Glomerular visceral epithelial cell (primary cell): ENCODE measurements at regions not wholly inside any gene's neighbourhood (a gene's known extent, or its start where the extent isn't known, plus 50 kb on each side); places are given as distances from the start of the nearest gene placed in this dataset.

Source experiments
- DNase-seq: peaks from one replicate; pipeline ENCODE4 v3.0.0-alpha.2; 2016; ENCODE audit errors: extremely low spot score

GRCh38 chr12:67797185-67797741 is 148.7 kb downstream of the DYRK2 start:
- DNase-seq: no peak

GRCh38 chr12:67797753-67798152 is 149.2 kb downstream of the DYRK2 start:
- no peak for DNase-seq

- DNase-seq: no peak
These were observed 150.2 kb downstream of the DYRK2 start for GRCh38 chr12:67798768-67799167.

GRCh38 chr12:67802731-67803130 is 154.2 kb downstream of the DYRK2 start:
- DNase-seq: no peak

DNA sequence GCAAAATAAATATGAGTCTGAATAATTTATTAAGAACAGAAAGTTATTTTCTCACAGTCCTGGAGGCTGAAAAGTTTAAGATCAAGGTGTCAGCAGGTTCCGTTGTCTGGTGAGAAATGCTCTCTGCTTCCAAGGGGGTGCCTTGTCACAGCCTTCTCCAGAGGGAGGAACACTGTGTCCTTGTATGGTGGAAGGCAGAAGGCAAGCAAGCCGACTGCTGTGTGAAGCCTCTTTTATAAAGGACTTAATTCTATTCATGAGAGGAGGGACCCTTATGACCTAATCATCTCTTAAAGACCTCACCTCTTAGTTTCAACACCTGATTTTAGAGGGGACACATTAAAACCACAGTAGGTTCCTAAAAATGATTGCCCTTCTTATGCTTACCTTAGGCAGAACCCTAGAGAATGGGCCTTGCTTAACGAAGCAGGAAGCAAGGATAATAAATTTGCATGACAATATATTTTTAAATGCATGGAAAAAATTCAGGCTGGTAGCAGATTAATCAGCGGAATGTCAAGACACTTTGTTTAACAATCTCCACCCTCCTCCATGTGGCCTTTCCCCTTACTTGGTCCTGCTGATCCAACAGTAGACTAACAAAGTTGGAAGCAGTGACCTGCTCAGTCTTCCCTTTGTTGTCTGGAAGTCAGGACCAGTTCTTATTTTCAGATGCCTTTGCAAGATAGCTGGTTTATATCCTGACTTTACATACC is 154.9 kb downstream of the DYRK2 start:
- no peak for DNase-seq

DNA sequence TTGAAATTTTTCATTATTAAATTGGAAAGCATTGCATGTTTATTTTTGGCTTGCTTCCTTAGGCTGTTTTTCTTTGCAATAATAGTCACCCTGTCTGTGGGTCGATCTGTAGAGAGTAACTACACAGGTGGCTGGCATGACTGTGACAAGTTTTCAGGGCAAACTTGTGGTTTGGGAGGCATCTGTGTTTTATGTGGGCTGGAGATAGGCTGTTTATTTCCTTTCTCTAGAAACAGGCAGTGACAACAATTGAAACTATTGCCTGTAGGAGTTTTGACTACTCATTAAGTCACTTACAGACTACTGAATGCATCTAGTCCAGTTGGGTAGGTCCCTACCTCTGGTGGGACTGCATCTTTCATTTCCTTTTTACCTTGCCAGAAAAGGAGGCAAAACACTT is 155.6 kb downstream of the DYRK2 start:
- no peak for DNase-seq

DNA sequence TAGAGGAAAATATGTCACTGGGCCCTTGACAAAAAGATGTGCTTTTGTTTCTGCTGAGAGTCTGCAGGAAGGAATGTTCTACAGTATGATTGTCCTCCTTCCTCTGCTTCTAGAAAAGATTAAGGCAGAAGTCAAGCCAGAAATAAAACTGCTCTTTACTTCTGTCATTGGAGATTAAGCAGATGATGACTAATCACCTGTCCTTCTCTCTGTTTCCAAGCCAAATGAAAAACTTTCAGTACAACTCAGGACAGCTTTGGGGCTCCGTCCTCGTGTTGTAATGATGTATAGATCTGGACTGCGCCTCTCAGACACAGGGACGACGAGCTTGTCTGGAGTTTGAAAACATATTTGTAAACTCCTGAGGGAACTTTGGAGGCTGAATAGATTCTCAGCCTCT is 159.3 kb downstream of the DYRK2 start:
- DNase-seq: no peak

DNA sequence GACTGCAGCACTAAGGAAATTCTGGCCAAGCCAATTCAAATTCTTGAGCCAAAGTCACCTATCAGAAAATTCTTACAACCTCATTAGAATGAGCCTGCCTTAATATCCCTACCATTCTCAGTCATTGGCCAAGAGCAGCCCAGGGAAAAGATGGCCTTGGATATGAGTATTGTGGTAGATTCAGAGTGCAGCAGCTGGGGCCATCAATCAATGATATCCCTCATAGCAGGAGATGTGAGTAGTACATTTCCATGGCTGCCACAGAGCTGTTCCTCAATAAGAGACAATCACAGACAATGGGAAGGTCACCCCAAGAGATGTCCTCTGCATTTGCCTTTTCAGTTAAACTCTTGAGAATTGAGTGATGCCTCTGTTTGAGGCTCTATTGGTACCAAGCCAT is 161.6 kb downstream of the DYRK2 start:
- no peak for DNase-seq

- DNase-seq: peak; percentile 49
These were observed 163.2 kb downstream of the DYRK2 start for GRCh38 chr12:67811437-67812361.

DNA sequence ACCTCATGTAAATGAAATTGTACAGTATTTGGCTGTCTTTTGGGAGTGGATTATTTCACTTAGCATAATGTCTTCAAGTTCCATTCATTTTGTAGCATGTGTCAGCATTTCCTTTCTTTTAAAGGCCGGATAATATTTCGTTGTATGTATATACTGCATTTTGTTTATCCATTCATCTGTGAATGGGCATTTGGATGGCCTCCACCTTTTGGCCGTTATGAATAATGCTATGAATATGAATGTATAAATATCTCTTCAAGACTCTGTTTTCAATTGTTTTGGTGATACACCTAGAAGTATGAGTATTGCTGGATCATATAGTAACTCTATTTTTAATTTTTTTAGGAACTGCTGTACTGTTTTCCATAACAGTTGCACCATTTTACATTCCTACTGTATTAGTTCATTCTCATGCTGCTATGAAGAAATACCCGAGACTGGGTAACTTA is 164.9 kb downstream of the DYRK2 start:
- DNase-seq: no peak

GRCh38 chr12:67816269-67816668 is 167.7 kb downstream of the DYRK2 start:
- no peak for DNase-seq

- no peak for DNase-seq
These were observed 169.9 kb downstream of the DYRK2 start for GRCh38 chr12:67818459-67818903.

DNA sequence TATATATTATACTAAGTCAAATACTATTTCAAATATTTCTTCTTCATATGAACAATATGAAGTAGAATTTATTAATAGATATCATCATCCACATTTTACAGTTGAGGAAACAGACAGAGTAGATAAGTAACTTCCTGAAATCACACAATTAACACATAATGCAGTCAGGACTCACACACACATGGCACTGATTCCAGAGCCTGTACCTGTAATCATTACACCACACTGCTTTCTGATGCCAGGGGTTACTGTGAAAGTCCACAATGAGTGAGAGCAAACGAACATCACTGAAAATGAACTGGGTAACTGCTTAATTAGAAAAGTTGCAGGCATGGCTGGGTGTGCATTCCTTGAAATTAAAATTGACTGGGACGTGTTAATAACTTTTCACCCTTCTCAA is 169.3 kb upstream of the IFNG-AS1 start:
- no peak for DNase-seq

- no peak for DNase-seq
These were observed 168.6 kb upstream of the IFNG-AS1 start for GRCh38 chr12:67820694-67821093.

GRCh38 chr12:67822826-67823225 is 166.4 kb upstream of the IFNG-AS1 start:
- DNase-seq: no peak

GRCh38 chr12:67826148-67826547 is 163.1 kb upstream of the IFNG-AS1 start:
- no peak for DNase-seq

DNA sequence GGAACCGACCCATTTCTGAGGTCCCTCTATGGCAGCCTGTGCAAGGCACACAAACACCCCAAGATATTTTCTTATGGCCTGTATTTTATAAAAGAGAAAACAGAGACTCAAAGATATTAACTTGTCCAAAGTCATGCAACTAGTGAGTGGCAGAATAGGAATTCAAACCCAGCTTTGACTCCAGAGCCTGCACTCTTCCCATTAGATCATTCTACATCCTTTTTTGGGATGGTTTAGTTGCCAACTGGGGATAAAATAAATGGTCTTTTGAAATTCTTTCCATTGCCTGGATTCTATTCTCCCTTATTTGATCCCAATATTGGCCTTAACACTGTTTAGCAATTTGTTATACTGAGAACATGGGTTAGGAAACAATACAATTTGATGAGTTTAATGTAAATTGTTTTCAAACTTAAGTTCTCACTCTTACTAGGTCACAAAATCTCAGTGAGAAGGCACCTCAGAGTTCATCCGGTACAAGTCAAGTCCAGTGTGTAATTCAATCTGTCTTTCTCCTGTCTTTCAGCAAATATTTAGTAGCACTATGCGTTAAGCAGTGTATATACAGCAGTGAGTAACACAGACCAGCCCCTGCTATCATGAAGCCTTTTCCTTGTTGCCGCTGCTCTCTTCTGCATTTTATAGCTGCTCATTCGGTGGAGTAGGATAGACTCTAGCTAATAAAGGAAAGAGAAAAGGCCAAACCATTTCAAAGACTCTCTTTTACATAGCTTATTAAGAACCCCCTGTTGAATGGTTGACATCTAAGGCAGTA is 162.1 kb upstream of the IFNG-AS1 start:
- DNase-seq: peak; percentile 33

DNA sequence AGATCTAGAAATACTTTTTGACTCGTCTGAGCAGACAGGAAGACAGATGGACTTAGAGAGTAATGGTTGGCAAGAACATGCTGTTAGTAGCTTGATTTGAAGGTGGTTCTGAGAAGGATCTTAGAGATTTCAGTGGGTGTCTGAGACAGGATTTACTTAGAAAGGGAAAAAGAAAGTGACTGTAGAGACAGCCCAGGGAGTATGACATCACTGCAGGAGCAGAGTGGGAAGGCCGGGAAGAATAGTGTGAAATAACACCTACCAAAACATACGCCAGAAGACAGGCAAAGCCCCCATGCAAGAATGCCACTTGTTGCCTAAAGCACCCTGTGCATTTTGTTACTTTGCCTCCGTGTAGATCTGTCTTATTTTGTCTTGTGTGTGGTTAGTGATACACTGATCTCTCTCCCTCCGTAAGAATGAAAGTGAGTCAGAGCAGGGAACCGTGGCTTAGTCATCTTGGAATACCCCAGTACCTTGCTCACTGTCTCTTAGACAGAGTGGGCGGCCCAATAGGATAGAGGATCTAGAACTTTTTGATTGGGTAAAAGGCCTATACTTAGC is 161.3 kb upstream of the IFNG-AS1 start:
- peak; percentile 90 for DNase-seq

- DNase-seq: no peak
These were observed 159.4 kb upstream of the IFNG-AS1 start for GRCh38 chr12:67829896-67830295.

DNA sequence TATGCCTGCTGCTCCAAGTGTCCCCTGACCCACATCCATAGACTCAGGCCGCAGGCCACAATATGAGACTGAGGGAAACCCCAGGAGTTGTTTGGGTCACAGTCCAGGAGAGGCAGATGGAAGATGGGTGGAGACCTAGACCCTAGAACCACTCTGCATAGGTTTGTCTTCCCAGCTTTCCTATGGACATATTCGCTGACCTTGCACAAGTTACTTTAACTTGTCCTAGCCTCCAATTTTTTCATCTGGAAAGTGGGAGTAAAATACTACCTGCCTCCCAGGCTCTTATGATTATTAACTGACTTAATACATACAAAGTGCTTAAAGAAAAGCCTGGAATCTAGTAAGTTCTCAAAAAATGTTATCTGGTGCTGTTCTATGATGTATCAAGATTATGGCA is 157.1 kb upstream of the IFNG-AS1 start:
- DNase-seq: no peak

DNA sequence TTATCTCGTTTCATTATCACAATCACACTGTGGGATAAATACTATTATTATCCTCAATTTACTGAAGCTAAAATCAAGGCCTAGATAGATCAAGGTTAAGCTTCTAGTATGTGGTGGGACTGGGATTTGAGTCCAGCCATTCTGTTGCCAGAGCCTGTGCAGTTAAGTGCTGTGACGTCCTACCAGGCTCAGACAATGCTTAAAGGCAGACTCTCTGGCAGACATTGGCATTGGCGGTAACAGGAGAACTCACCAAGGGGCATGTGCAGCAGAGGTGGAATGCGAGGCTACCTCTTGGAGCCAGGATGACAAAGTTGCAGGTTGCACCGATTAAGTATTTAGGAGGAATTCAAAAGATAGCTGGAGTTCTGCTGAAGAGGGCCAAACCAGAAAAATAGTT is 155.6 kb upstream of the IFNG-AS1 start:
- no peak for DNase-seq

- DNase-seq: no peak
These were observed 151.4 kb upstream of the IFNG-AS1 start for GRCh38 chr12:67837876-67838275.
